Endothelial cell of umbilical vein (primary cell): ENCODE measurements at regions not wholly inside any gene's neighbourhood (a gene's known extent, or its start where the extent isn't known, plus 50 kb on each side); places are given as distances from the start of the nearest gene placed in this dataset.

Experiments
- BruUV-seq: library from RNA; stranded (reverse); fragments of 400-500 nt; replicated peaks from 2 replicates; lab custom pipeline; 2021; lab: Mats Ljungman, UMichigan
- CTCF ChIA-PET: fragments of 300-600, 350-600 bp; sonication (Branson Sonifier 250); formaldehyde crosslinking; loops from one replicate; lab custom pipeline; 2021; ENCODE audit warnings: antibody characterized with exemption, inconsistent platforms; lab: Charles Lee
- POLR2A ChIA-PET: fragments of 300-600, 350-600 bp; sonication (Branson Sonifier 250); formaldehyde crosslinking; loops from one replicate; lab custom pipeline; 2021; ENCODE audit warnings: antibody characterized with exemption, inconsistent platforms; lab: Charles Lee
- DNase-seq: peaks from one replicate; pipeline ENCODE4 v3.0.0-alpha.2; 2011; ENCODE audit warnings: low read depth, low spot score
- FAIRE-seq: peaks from 2 replicates; lab custom pipeline; 2011; peaks lifted over from hg19 to GRCh38; lab: Jason Lieb, UNC
- H2AFZ ChIP-seq: 2 replicates; pipeline ENCODE4 v1.6.0; 2012; ENCODE audit warnings: low read depth, low read length, control low read depth, inconsistent platforms
- H3K27ac ChIP-seq: 2 replicates; pipeline ENCODE4 v1.5.1; 2011; ENCODE audit warnings: low read depth, mild to moderate bottlenecking, control low read depth, low read length, moderate library complexity; ENCODE audit not compliant: insufficient read depth
- H3K27me3 ChIP-seq, 2 experiments: 2 replicates each; pipeline versions ENCODE4 v1.6.0 to v1.6.1; 2011; ENCODE audit warnings: low read length in 2 of 2, mixed read lengths in 1 of 2; ENCODE audit not compliant: control insufficient read depth in 2 of 2, insufficient read depth in 2 of 2
- H3K36me3 ChIP-seq, 2 experiments: 2 replicates in 1 of 2; 3 replicates in 1 of 2; pipeline ENCODE4 v1.5.1; 2011; ENCODE audit warnings: low read length in 2 of 2, mild to moderate bottlenecking in 1 of 2, moderate library complexity in 1 of 2; ENCODE audit not compliant: control insufficient read depth in 2 of 2, insufficient read depth in 2 of 2; ENCODE audit errors: extremely low read depth in 1 of 2
- H3K4me1 ChIP-seq: 3 replicates; pipeline ENCODE4 v1.5.1; 2011; ENCODE audit warnings: mild to moderate bottlenecking, low read length; ENCODE audit not compliant: control insufficient read depth, insufficient read depth; ENCODE audit errors: extremely low read depth
- H3K4me2 ChIP-seq: 2 replicates; pipeline ENCODE4 v1.6.1; 2011; ENCODE audit warnings: low read length, control low read depth, mixed read lengths; ENCODE audit not compliant: insufficient read depth
- H3K4me3 ChIP-seq, 3 experiments: fragments of 200-600 bp in 1 of 3; sonication (generic), shearing (Covaris generic) in 1 of 3; replicated peaks in 1 of 3; 2 replicates each; pipeline ENCODE4 v1.5.1; 2011 to 2016; ENCODE audit warnings: control low read depth in 3 of 3, low read length in 3 of 3, mild to moderate bottlenecking in 2 of 3, inconsistent platforms in 1 of 3, low read depth in 1 of 3, moderate library complexity in 1 of 3; ENCODE audit not compliant: insufficient read depth in 1 of 3
- H3K79me2 ChIP-seq: 2 replicates; pipeline ENCODE4 v1.6.0; 2012; ENCODE audit warnings: low read length, inconsistent platforms; ENCODE audit not compliant: control insufficient read depth, insufficient read depth
- H3K9ac ChIP-seq: replicated peaks from 2 replicates; pipeline ENCODE3; 2011; ENCODE audit warnings: low read length, control low read depth; ENCODE audit not compliant: insufficient read depth; ENCODE audit errors: extremely low read depth
- H3K9me1 ChIP-seq: replicated peaks from 3 replicates; pipeline ENCODE4 v1.6.0; 2011; ENCODE audit warnings: mild to moderate bottlenecking, low read length; ENCODE audit not compliant: control insufficient read depth, insufficient read depth; ENCODE audit errors: extremely low read depth
- H3K9me3 ChIP-seq: replicated peaks from 2 replicates; pipeline ENCODE4 v1.5.1; 2012; ENCODE audit warnings: low read length, inconsistent platforms; ENCODE audit not compliant: control insufficient read depth, insufficient read depth
- H4K20me1 ChIP-seq: replicated peaks from 2 replicates; pipeline ENCODE3; 2011; ENCODE audit warnings: mild to moderate bottlenecking, low read length; ENCODE audit not compliant: control insufficient read depth, insufficient read depth; ENCODE audit errors: extremely low read depth
- EZH2 ChIP-seq: IDR thresholded peaks from 2 replicates; pipeline ENCODE4 v1.6.1; 2012; ENCODE audit warnings: borderline replicate concordance, low read depth, mild to moderate bottlenecking, moderate library complexity, low read length, inconsistent platforms; ENCODE audit not compliant: severe bottlenecking
- FOS ChIP-seq: IDR thresholded peaks from 2 replicates; pipeline ENCODE4 v1.6.1; 2011; ENCODE audit warnings: mild to moderate bottlenecking, low read length, moderate library complexity, borderline replicate concordance; ENCODE audit not compliant: insufficient read depth
- GATA2 ChIP-seq: IDR thresholded peaks from 2 replicates; pipeline ENCODE4 v1.7.0; 2011; ENCODE audit warnings: low read depth, mild to moderate bottlenecking, moderate library complexity, mixed read lengths, low read length; ENCODE audit not compliant: insufficient read length, insufficient read depth
- JUN ChIP-seq: IDR thresholded peaks from 2 replicates; pipeline ENCODE4 v1.6.1; 2011; ENCODE audit warnings: borderline replicate concordance, low read depth; ENCODE audit not compliant: insufficient read length, insufficient read depth
- MYC ChIP-seq: IDR thresholded peaks from one replicate; pipeline ENCODE4 v1.6.1; 2011; ENCODE audit warnings: mild to moderate bottlenecking, low read depth, low read length
- POLR2A ChIP-seq: IDR thresholded peaks from 2 replicates; pipeline ENCODE4 v1.6.1; 2012; ENCODE audit warnings: low read depth, mild to moderate bottlenecking, control low read depth, low read length
- POLR2AphosphoS5 ChIP-seq: IDR thresholded peaks from 2 replicates; pipeline ENCODE4 v1.6.1; 2012; ENCODE audit warnings: low read depth, mild to moderate bottlenecking, control low read depth, low read length, moderate library complexity; ENCODE audit not compliant: insufficient read depth
- dilution Hi-C: fragments of 300-500 bp; cut with MboI; formaldehyde crosslinking; loops from one replicate; pipeline ENCODE4 v1.15.0; 2019; ENCODE audit warnings: low sequenced_read_pairs; ENCODE audit not compliant: extremely low pct_ligation_motif_present
- intact Hi-C: fragments of 100-400 bp; cut with micrococcal nuclease; formaldehyde crosslinking; loops from one replicate; pipeline ENCODE4 v1.10.0; 2022
- TF ChIP-seq, protein P1 (sequence below), 2 donors: IDR thresholded peaks; 1 replicate in 1 of 2; 2 replicates in 1 of 2; pipeline ENCODE4 v1.5.1; 2011; ENCODE audit warnings: low read length in 2 of 2, mild to moderate bottlenecking in 2 of 2, moderate library complexity in 2 of 2, control low read depth in 1 of 2, inconsistent platforms in 1 of 2, low read depth in 1 of 2; ENCODE audit not compliant: insufficient read depth in 1 of 2; ENCODE audit errors: extremely low read depth in 1 of 2
- TF ChIP-seq, protein P2 (sequence below): IDR thresholded peaks from 2 replicates; pipeline ENCODE4 v1.6.1; 2011; ENCODE audit not compliant: insufficient read depth, insufficient read length

DNA sequence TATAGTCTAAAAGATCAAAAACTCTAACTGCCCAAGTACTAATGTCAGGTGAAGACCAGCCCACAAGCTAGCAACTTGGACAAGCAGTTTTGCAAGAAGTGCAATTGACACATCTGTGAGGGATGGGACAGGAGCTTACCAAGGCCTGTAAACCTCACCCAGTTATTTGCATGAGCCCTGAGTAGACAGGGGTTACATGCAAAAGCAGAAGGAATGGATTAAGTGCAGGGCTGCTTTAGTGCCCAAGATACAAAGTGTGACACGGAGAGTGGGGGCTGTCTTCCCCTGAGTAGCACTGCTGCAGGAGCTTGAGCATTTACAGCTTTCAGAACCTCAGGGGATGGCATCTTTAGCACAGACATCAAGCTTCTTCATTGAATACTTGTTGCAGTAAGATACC is 286.7 kb downstream of the ELAVL2 start:
- H2AFZ ChIP-seq = no peak overlapping the region
- POLR2A ChIA-PET = no interaction called here
- intact Hi-C loops (no loop called here), dilution Hi-C loops (no loop called here)
- H3K4me1 ChIP-seq = no peaks in the 10 kb centered on the region
- DNase-seq (no peak), FAIRE-seq (no peak)
- H3K4me3 ChIP-seq = no peak overlapping the region
- no peaks in the 10 kb centered on the region for H3K36me3 ChIP-seq
- no peaks in the 10 kb centered on the region for H3K9me3 ChIP-seq
- no peak overlapping the region for H3K4me2 ChIP-seq
- H3K27me3 ChIP-seq = no peaks in the 10 kb centered on the region
- no peaks in the 10 kb centered on the region for H3K9me1 ChIP-seq
- H3K27ac ChIP-seq = no peak overlapping the region
- no TSS peak for BruUV-seq
- H3K79me2 ChIP-seq = no peaks in the 10 kb centered on the region
- H3K9ac ChIP-seq = no peak overlapping the region
- CTCF ChIA-PET = no interaction called here
- TF ChIP-seq JUN (no peak), MYC (no peak), FOS (no peak), POLR2A (no peak), POLR2AphosphoS5 (no peak), EZH2 (no peak)
- TF ChIP-seq, protein P1, sequence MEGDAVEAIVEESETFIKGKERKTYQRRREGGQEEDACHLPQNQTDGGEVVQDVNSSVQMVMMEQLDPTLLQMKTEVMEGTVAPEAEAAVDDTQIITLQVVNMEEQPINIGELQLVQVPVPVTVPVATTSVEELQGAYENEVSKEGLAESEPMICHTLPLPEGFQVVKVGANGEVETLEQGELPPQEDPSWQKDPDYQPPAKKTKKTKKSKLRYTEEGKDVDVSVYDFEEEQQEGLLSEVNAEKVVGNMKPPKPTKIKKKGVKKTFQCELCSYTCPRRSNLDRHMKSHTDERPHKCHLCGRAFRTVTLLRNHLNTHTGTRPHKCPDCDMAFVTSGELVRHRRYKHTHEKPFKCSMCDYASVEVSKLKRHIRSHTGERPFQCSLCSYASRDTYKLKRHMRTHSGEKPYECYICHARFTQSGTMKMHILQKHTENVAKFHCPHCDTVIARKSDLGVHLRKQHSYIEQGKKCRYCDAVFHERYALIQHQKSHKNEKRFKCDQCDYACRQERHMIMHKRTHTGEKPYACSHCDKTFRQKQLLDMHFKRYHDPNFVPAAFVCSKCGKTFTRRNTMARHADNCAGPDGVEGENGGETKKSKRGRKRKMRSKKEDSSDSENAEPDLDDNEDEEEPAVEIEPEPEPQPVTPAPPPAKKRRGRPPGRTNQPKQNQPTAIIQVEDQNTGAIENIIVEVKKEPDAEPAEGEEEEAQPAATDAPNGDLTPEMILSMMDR (IDR thresholded peaks at IDR 0.05; ENCODE audit: extremely low read depth in 1 of 2, insufficient read depth in 1 of 2, low read depth in 1 of 2, low read length in 2 of 2) = no peak
- H4K20me1 ChIP-seq = no peaks in the 10 kb centered on the region

DNA sequence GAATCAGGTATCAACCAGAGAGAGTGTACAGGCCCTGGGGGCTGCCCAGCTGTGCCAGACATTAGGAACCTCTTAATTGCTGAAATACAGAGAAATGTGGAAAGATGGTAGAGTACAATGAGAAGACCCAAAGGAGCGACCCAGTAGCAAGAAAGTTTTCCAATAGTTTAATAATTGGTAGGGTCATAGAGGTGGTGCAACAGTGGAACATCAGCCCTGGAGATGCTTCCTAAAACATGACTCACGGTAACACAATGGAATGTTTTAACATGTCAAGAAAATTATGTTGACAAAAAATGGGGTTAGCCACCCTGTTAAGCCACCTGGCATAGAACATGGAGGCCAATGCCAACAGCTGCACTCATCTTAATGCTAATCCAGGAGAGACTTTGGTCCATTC is 284.1 kb downstream of the ELAVL2 start:
- intact Hi-C loops (no loop called here), dilution Hi-C loops (no loop called here)
- no peaks in the 10 kb centered on the region for H3K27me3 ChIP-seq
- POLR2A ChIA-PET = no interaction called here
- H3K9me1 ChIP-seq = no peaks in the 10 kb centered on the region
- no peaks in the 10 kb centered on the region for H4K20me1 ChIP-seq
- FAIRE-seq (no peak), DNase-seq (no peak)
- TF ChIP-seq POLR2A (no peak), EZH2 (no peak), JUN (no peak), MYC (no peak), POLR2AphosphoS5 (no peak), GATA2 (no peak), FOS (no peak)
- TF ChIP-seq, protein P1 (IDR thresholded peaks at IDR 0.05; ENCODE audit: extremely low read depth in 1 of 2, insufficient read depth in 1 of 2, low read depth in 1 of 2, low read length in 2 of 2) = no peak
- TF ChIP-seq, protein P2, sequence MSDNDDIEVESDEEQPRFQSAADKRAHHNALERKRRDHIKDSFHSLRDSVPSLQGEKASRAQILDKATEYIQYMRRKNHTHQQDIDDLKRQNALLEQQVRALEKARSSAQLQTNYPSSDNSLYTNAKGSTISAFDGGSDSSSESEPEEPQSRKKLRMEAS = no peak
- no peak overlapping the region for H3K9ac ChIP-seq
- H3K4me1 ChIP-seq = no peaks in the 10 kb centered on the region
- no peak overlapping the region for H3K4me2 ChIP-seq
- CTCF ChIA-PET = no interaction called here
- H2AFZ ChIP-seq = no peak overlapping the region
- H3K27ac ChIP-seq = no peak overlapping the region
- BruUV-seq = no TSS peak
- H3K4me3 ChIP-seq = no peak overlapping the region
- H3K9me3 ChIP-seq = no peaks in the 10 kb centered on the region
- H3K79me2 ChIP-seq = no peaks in the 10 kb centered on the region
- H3K36me3 ChIP-seq = no peaks in the 10 kb centered on the region
